AG04450 (cell line): ENCODE measurements at regions not wholly inside any gene's neighbourhood (a gene's known extent, or its start where the extent isn't known, plus 50 kb on each side); places are given as distances from the start of the nearest gene placed in this dataset.

Experiments
- CTCF ChIA-PET: fragments of 300-600, 350-600 bp; formaldehyde crosslinking; extraction: SDS; loops from one replicate; lab custom pipeline; 2022; ENCODE audit warnings: antibody characterized with exemption, inconsistent platforms; lab: Charles Lee
- POLR2A ChIA-PET: fragments of 350-600 bp; formaldehyde crosslinking; extraction: SDS; loops from one replicate; lab custom pipeline; 2021; ENCODE audit warnings: antibody characterized with exemption, inconsistent platforms; lab: Yijun Ruan, JAX
- DNase-seq: peaks from one replicate; pipeline ENCODE4 v3.0.0-alpha.2; 2011; ENCODE audit warnings: low read depth, low spot score
- H3K27ac ChIP-seq: one replicate; pipeline ENCODE4 v1.5.1; 2012; ENCODE audit warnings: low read depth, low read length, control low read depth
- H3K27me3 ChIP-seq: one replicate; pipeline ENCODE4 v1.6.0; 2012; ENCODE audit warnings: low read length; ENCODE audit not compliant: control insufficient read depth, insufficient read depth
- H3K4me3 ChIP-seq: 2 replicates; pipeline ENCODE4 v1.5.1; 2011; ENCODE audit warnings: mild to moderate bottlenecking, low read depth, low read length, control low read depth
- H3K9me3 ChIP-seq: 2 replicates; pipeline ENCODE4 v1.5.1; 2012; ENCODE audit warnings: low read length; ENCODE audit not compliant: control insufficient read depth, insufficient read depth
- TF ChIP-seq, protein P1 (sequence below): IDR thresholded peaks from 2 replicates; pipeline ENCODE4 v1.5.1; 2011; ENCODE audit warnings: low read depth, low read length, control low read depth, inconsistent platforms

- TF ChIP-seq, protein P1, sequence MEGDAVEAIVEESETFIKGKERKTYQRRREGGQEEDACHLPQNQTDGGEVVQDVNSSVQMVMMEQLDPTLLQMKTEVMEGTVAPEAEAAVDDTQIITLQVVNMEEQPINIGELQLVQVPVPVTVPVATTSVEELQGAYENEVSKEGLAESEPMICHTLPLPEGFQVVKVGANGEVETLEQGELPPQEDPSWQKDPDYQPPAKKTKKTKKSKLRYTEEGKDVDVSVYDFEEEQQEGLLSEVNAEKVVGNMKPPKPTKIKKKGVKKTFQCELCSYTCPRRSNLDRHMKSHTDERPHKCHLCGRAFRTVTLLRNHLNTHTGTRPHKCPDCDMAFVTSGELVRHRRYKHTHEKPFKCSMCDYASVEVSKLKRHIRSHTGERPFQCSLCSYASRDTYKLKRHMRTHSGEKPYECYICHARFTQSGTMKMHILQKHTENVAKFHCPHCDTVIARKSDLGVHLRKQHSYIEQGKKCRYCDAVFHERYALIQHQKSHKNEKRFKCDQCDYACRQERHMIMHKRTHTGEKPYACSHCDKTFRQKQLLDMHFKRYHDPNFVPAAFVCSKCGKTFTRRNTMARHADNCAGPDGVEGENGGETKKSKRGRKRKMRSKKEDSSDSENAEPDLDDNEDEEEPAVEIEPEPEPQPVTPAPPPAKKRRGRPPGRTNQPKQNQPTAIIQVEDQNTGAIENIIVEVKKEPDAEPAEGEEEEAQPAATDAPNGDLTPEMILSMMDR: no peak
- Histone ChIP-seq H3K9me3 (no peaks in the 10 kb centered on the region; the same call in 1 of the 2 replicates), H3K4me3 (no peak overlapping the region), H3K27me3 (no peaks in the 10 kb centered on the region), H3K27ac (no peak overlapping the region)
- POLR2A ChIA-PET: no interaction called here
- CTCF ChIA-PET: no interaction called here
- no peak for DNase-seq
Observed at GRCh38 chr2:78202366-78202765, 680.2 kb upstream of the LRRTM4 start.

- POLR2A ChIA-PET: no interaction called here
- CTCF ChIA-PET: no interaction called here
- DNase-seq: no peak
- H3K9me3 ChIP-seq: no peaks in the 10 kb centered on the region; the same call in 1 of the 2 replicates
- TF ChIP-seq, protein P1: no peak
- H3K27me3 ChIP-seq: no peaks in the 10 kb centered on the region
- no peak overlapping the region for H3K4me3 ChIP-seq
- H3K27ac ChIP-seq: no peak overlapping the region
Observed at GRCh38 chr2:78202986-78203670, 681.0 kb upstream of the LRRTM4 start.

DNA sequence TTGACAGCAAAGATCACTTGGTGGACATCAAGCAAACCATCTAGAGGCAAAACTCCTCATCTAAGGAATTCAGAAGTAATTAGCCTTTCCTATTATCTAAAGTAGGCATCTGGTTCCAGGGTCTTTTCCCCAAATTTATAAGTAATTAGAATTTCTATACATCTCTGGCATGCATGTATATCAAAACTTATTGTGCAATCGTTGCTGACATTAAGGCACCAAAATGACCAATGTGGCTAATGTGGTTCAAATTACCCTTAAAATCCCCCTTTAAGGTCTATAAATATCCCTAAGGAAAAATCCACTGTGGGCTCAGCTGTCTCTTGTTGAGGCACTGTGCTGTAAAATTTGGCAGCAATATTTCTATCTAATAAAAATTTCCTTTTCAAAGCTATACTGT lies 695.9 kb upstream of the LRRTM4 start:
- TF ChIP-seq, protein P1: no peak
- no peaks in the 10 kb centered on the region for H3K9me3 ChIP-seq
- H3K27ac ChIP-seq: no peak overlapping the region
- DNase-seq: no peak
- no peak overlapping the region for H3K4me3 ChIP-seq
- ChIA-PET CTCF (no interaction called here), POLR2A (no interaction called here)
- H3K27me3 ChIP-seq: no peaks in the 10 kb centered on the region

DNA sequence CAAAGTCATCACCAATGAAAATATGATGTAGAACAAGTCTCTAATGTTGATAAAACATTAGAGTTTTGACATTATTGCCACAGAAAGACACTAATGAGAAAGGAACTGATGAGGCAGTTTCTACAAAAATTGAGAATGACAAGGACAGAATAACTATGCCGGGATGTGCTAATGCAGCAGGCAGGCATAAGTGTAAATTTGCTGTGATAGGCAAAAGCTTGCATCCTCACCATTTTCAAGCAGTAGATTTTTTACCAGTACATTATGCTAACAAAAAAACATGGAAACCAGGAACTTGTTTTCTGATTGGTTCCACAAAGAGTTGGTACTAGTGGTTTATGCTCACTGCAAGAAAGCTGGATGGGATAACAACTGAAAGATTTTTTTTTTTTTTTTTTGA lies 715.5 kb upstream of the LRRTM4 start:
- TF ChIP-seq, protein P1: no peak
- no peaks in the 10 kb centered on the region; the same call in 1 of the 2 replicates for H3K9me3 ChIP-seq
- no peak overlapping the region for H3K27ac ChIP-seq
- H3K27me3 ChIP-seq: no peaks in the 10 kb centered on the region
- ChIA-PET CTCF (no interaction called here), POLR2A (no interaction called here)
- no peak for DNase-seq
- no peak overlapping the region for H3K4me3 ChIP-seq

- no peaks in the 10 kb centered on the region for H3K27me3 ChIP-seq
- no peak overlapping the region for H3K4me3 ChIP-seq
- H3K27ac ChIP-seq: no peak overlapping the region
- POLR2A ChIA-PET: no interaction called here
- TF ChIP-seq, protein P1: no peak
- CTCF ChIA-PET: no interaction called here
- peaks cover 2% of the 10 kb centered on the region; the same call in 1 of the 2 replicates for H3K9me3 ChIP-seq
- no peak for DNase-seq
Observed at GRCh38 chr2:78245394-78246135, 723.4 kb upstream of the LRRTM4 start.
